HG02798 (cell line): ENCODE measurements at regions not wholly inside any gene's neighbourhood (a gene's known extent, or its start where the extent isn't known, plus 50 kb on each side); places are given as distances from the start of the nearest gene placed in this dataset.
"Not testable (repeated sequence)": the region's sequence is repeated elsewhere in the genome, so short reads cannot be mapped to it uniquely, and the experiment has no call there.

Experiments
- ATAC-seq: cut with Tn5 transposase; IDR thresholded peaks from one replicate; pipeline ENCODE4 v1.9.1; 2021; ENCODE audit warnings: mild to moderate bottlenecking; ENCODE audit not compliant: unreplicated experiment, poor library complexity

GRCh38 chr9:119701651-119702050, 332.4 kb upstream of the BRINP1 start:
- ATAC-seq = no peak

GRCh38 chr9:119698535-119698934, 329.3 kb upstream of the BRINP1 start:
- ATAC-seq = no peak

- ATAC-seq = no peak
These were observed 328.8 kb upstream of the BRINP1 start for GRCh38 chr9:119697996-119698395.

GRCh38 chr9:119689879-119690278, 320.6 kb upstream of the BRINP1 start:
- no peak for ATAC-seq

GRCh38 chr9:119688547-119688946, 319.3 kb upstream of the BRINP1 start:
- ATAC-seq = no peak

- ATAC-seq = no peak
These were observed 308.7 kb upstream of the BRINP1 start for GRCh38 chr9:119677811-119678505.

- no peak for ATAC-seq
These were observed 306.7 kb upstream of the BRINP1 start for GRCh38 chr9:119675951-119676350.

- ATAC-seq = not testable (repeated sequence)
These were observed 303.5 kb upstream of the BRINP1 start for GRCh38 chr9:119672763-119673162.

- ATAC-seq = no peak
These were observed 298.7 kb upstream of the BRINP1 start for GRCh38 chr9:119667916-119668315.

- ATAC-seq = no peak
These were observed 297.9 kb upstream of the BRINP1 start for GRCh38 chr9:119667163-119667562.

GRCh38 chr9:119662329-119662728, 293.1 kb upstream of the BRINP1 start:
- no peak for ATAC-seq

- no peak for ATAC-seq
These were observed 283.7 kb upstream of the BRINP1 start for GRCh38 chr9:119652931-119653330.

GRCh38 chr9:119649205-119649604, 280.0 kb upstream of the BRINP1 start:
- no peak for ATAC-seq

- no peak for ATAC-seq
These were observed 270.2 kb upstream of the BRINP1 start for GRCh38 chr9:119639287-119639955.

- no peak for ATAC-seq
These were observed 264.8 kb upstream of the BRINP1 start for GRCh38 chr9:119634006-119634405.

- ATAC-seq = no peak
These were observed 242.3 kb upstream of the BRINP1 start for GRCh38 chr9:119611565-119611964.

GRCh38 chr9:119609277-119609971, 240.2 kb upstream of the BRINP1 start:
- ATAC-seq = no peak

- no peak for ATAC-seq
These were observed 232.4 kb upstream of the BRINP1 start for GRCh38 chr9:119601632-119602031.

GRCh38 chr9:119597499-119597898, 228.3 kb upstream of the BRINP1 start:
- no peak for ATAC-seq

- ATAC-seq = no peak
These were observed 227.5 kb upstream of the BRINP1 start for GRCh38 chr9:119596703-119597102.
